ENCODE measurements at regions not wholly inside any gene's neighbourhood (a gene's known extent, or its start where the extent isn't known, plus 50 kb on each side); places are given as distances from the start of the nearest gene placed in this dataset.
A peak's percentile ranks its signal among the peaks of the same experiment; 100 is the strongest.
"Not testable (repeated sequence)": the region's sequence is repeated elsewhere in the genome, so short reads cannot be mapped to it uniquely, and the experiment has no call there.

DNA sequence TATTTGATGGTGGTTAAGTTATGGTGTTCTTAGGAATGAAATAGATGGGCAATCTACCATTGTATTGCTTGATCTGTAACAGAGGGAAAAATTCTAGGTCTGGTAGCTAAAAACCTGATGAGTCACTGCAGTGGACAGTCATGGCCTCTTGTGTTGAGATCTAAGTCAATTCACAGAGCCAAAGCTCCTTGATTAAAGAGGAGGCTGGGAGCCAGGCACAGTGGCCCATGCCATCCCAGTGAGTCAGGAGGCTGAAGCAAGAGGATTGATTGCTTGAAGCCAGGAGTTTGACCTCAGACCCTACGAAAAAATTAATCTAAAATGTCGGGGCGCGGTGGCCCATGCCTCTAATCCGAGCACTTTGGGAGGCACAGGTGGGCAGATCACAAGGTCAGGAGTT, 67.1 kb upstream of the KPNA3 start:
- intact Hi-C loops (cut with DNase I; ENCODE audit: low total_unique reads): no loop called here
- no peak for DNase-seq (ENCODE audit: low spot score in 2 of 2)
- no peak for TF ChIP-seq POLR2A (IDR thresholded peaks at IDR 0.05)
- TF ChIP-seq, protein P1, sequence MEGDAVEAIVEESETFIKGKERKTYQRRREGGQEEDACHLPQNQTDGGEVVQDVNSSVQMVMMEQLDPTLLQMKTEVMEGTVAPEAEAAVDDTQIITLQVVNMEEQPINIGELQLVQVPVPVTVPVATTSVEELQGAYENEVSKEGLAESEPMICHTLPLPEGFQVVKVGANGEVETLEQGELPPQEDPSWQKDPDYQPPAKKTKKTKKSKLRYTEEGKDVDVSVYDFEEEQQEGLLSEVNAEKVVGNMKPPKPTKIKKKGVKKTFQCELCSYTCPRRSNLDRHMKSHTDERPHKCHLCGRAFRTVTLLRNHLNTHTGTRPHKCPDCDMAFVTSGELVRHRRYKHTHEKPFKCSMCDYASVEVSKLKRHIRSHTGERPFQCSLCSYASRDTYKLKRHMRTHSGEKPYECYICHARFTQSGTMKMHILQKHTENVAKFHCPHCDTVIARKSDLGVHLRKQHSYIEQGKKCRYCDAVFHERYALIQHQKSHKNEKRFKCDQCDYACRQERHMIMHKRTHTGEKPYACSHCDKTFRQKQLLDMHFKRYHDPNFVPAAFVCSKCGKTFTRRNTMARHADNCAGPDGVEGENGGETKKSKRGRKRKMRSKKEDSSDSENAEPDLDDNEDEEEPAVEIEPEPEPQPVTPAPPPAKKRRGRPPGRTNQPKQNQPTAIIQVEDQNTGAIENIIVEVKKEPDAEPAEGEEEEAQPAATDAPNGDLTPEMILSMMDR (IDR thresholded peaks at IDR 0.05): no peak
- no peak overlapping the region for H3K4me3 ChIP-seq (ENCODE audit: low read depth, poor library complexity, severe bottlenecking)
- WGBS, 2 donors: 92 to 93% methylated on average over 5 of the region's 5 CpGs

DNA sequence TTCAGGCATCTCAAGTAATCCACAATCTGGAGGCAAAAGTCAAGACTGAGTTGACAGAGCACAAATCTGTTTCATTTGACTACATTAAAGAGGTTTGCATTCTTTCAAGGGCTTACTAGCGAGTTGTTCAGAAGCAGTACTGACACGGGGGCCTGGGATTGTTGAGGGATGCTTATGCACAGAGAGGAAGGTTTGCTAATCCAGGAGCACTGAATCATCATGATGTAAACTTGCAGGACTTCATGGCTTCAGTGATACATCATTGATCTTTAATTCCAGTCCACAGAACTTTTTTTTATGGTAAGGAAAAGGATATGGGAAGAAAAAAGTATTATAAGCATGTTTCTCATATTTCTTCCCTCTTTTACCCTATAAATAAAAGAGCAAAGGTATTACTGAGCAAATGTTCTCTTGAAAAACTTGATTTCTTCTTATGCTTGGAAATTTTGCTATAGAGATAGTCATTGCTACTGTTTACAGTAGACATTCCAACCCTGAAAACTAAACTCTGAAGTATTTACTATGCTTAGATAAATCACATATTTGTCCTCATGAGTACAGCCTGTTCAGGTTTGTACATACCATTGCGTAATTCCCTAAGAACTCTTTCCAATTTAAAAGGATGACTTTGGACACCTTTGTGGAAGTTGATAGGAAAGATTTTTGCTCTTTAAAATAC, 65.8 kb upstream of the KPNA3 start:
- DNase-seq (ENCODE audit: low spot score in 2 of 2): no peak
- intact Hi-C loops (cut with DNase I; ENCODE audit: low total_unique reads): no loop called here
- 53 to 55% methylated on average over 3 of the region's 3 CpGs for WGBS, 2 donors
- no peak overlapping the region for H3K4me3 ChIP-seq (ENCODE audit: low read depth, poor library complexity, severe bottlenecking)
- TF ChIP-seq, protein P1 (IDR thresholded peaks at IDR 0.05): no peak
- TF ChIP-seq POLR2A (IDR thresholded peaks at IDR 0.05): no peak

DNA sequence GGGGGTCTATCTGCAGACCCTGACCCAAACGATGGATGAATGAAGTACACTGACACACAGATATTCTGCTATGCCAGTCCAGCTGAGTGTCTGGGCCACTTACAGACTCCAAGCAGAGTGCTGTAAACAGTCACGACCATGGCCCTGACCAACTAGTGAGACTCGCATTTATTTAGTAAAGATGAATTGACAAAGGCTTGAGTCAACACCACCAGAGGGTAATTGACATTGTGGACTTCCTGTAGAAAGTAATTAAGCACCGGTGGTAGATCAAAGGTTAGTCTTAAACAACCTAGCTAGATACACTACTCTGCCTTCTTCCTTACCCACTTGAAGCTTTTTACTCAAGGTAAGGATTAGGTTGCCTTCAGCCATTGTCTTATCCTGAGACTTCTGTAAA, 63.4 kb upstream of the KPNA3 start:
- intact Hi-C loops (cut with DNase I; ENCODE audit: low total_unique reads): no loop called here
- TF ChIP-seq, protein P1 (IDR thresholded peaks at IDR 0.05): no peak
- no peak for TF ChIP-seq POLR2A (IDR thresholded peaks at IDR 0.05)
- DNase-seq (ENCODE audit: low spot score in 2 of 2): no peak
- 86 to 89% methylated on average over 4 of the region's 4 CpGs for WGBS, 2 donors
- no peak overlapping the region for H3K4me3 ChIP-seq (ENCODE audit: low read depth, poor library complexity, severe bottlenecking)

DNA sequence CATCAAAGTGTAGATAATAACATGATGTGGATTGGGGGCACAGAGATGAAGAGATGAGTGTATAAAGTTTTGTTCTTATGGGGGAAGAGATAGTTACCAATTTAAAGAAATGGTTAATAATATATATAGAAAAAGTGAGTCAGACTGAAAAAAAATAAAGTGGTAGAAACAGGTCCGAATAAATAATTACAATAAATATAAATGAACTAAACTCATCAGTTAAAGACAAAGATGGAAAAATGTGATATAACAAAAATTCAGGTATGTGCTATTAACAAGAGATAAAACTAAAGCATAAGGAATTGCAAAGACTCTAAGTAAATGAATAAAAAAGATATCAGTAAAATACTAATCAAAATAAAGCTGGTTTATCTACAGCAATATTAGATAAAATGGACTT, 61.1 kb upstream of the KPNA3 start:
- intact Hi-C loops (cut with DNase I; ENCODE audit: low total_unique reads): no loop called here
- H3K4me3 ChIP-seq (ENCODE audit: low read depth, poor library complexity, severe bottlenecking): no peak overlapping the region
- 77 to 91% methylated on average over 1 of the region's 1 CpG for WGBS, 2 donors
- DNase-seq (ENCODE audit: low spot score in 2 of 2): no peak
- TF ChIP-seq, protein P1 (IDR thresholded peaks at IDR 0.05): no peak
- TF ChIP-seq POLR2A (IDR thresholded peaks at IDR 0.05): no peak

DNA sequence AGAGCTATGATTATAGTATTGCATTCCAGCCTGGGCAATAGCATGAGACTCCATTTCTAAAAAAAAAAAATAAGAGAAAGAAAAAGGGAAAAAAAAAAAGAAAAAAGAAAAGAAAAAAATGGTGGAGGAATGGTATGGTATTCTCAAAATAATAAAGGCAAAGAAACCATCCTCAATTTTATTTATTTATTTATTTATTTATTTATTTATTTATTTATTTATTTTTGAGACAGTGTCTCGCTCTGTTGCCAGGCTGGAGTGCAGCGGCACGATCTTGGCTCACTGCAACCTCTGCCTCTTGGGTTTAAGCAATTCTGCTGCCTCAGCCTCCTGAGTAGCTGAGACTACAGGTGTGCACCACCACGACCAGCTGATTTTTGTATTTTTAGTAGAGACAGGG, 60.0 kb upstream of the KPNA3 start:
- H3K4me3 ChIP-seq (ENCODE audit: low read depth, poor library complexity, severe bottlenecking); DNase-seq (ENCODE audit: low spot score in 2 of 2); intact Hi-C loops (cut with DNase I; ENCODE audit: low total_unique reads): not testable (repeated sequence)
- 69 to 72% methylated on average over 4 of the region's 4 CpGs for WGBS, 2 donors

DNA sequence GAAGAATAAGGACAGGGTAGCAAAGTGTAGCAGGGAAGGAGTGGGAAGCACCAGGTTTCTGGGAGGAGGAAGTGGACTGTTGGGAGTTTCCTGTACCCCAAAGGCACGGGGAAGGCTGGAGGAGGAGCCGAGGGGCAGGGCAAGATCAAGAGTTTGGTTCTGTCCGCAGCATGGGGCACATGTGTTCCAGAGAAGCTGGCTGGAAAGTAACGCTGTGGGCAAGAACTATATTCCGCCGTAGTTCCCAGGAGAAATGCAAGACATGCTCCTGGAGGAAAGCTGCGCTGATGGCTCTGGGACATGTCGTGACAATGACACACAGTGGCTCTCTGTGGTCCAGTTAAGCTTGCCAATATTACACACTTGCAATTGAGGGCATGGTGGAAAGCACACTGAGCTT, 51.7 kb upstream of the KPNA3 start:
- intact Hi-C loops (cut with DNase I; ENCODE audit: low total_unique reads): loop anchor here (10.0 kb wide), 1 partner anchor 179 kb away; no protein-coding TSS in a partner anchor
- TF ChIP-seq, protein P1 (IDR thresholded peaks at IDR 0.05): no peak
- TF ChIP-seq POLR2A (IDR thresholded peaks at IDR 0.05): no peak
- 47 to 52% methylated on average over 8 of the region's 8 CpGs for WGBS, 2 donors
- no peak overlapping the region for H3K4me3 ChIP-seq (ENCODE audit: low read depth, poor library complexity, severe bottlenecking)
- peak in 1 of 2 donors; percentile 60 for DNase-seq (ENCODE audit: low spot score in 2 of 2)

All from lower leg skin (tissue), 4 donors.